ENCODE measurements at regions not wholly inside any gene's neighbourhood (a gene's known extent, or its start where the extent isn't known, plus 50 kb on each side); places are given as distances from the start of the nearest gene placed in this dataset.

DNA sequence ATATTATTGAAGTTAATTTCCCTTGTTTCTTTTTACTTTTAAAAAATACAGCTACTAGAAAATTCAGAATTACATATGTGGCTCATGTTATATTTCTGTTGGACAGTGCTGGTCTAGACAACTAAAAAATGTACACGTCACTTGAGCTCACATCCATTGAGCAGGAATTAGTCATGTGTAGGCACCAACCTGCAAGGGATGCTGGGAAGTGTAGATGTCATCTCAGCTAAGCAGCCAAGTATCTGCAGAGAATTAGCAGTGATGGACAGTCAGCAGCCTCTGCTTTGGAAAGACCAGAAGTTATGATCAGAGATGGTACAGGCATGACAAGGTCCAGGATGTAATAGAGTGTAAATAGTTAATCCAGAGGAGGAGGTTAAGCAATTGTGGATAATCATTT lies 87.1 kb upstream of the HS3ST2 start:
- no peak for DNase-seq (ENCODE audit: low spot score in 2 of 2)
- Histone ChIP-seq H3K27ac (no peak overlapping the region), H3K4me3 (no peak overlapping the region), H3K4me1 (peaks cover 0 to 8% of the 10 kb centered on the region in 2 donors), H3K36me3 (no peaks in the 10 kb centered on the region), H3K9me3 (no peaks in the 10 kb centered on the region), H3K27me3 (no peaks in the 10 kb centered on the region)
- intact Hi-C loops (cut with DNase I) = no loop called here
- TF ChIP-seq, protein P1, sequence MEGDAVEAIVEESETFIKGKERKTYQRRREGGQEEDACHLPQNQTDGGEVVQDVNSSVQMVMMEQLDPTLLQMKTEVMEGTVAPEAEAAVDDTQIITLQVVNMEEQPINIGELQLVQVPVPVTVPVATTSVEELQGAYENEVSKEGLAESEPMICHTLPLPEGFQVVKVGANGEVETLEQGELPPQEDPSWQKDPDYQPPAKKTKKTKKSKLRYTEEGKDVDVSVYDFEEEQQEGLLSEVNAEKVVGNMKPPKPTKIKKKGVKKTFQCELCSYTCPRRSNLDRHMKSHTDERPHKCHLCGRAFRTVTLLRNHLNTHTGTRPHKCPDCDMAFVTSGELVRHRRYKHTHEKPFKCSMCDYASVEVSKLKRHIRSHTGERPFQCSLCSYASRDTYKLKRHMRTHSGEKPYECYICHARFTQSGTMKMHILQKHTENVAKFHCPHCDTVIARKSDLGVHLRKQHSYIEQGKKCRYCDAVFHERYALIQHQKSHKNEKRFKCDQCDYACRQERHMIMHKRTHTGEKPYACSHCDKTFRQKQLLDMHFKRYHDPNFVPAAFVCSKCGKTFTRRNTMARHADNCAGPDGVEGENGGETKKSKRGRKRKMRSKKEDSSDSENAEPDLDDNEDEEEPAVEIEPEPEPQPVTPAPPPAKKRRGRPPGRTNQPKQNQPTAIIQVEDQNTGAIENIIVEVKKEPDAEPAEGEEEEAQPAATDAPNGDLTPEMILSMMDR (IDR thresholded peaks at IDR 0.05) = no peak

DNA sequence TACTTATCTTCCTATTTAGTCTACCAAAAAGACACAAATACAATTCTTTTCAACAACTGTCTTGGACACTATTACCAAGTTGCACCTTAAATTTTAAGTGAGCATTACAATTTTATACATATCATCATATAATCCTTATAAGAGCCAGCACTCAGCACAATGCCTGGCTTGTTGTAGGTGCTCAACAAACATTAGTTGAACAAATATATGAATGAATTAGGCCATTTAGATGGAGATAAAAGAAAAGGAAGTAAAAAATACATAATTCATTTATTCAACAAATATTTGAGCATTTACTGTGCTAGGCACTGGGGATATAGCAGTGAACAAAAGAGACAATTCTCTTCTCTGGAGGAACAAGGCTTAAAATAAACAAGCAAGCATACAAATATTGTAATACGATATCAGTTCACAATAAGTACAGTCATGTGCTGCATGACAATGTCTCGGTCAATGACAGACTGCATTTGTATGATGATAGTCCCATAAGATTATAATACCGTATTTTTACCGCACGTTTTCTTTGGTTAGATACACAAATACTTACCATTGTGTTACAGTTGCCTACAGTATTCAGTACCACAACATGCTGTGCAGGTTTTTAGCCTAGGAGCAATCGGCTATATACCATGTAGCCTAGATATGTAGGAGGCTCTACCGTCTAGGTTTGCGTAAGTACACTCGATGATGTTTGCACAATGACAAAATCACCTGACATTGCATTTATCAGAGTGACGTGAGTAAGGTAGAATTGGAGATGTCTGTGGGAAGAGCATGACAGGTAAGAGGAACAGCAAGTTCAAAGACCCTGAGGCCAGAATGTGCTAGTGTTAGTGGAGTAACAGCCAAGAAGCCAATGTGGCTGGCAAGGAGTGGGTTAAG lies 86.4 kb upstream of the HS3ST2 start:
- H3K4me3 ChIP-seq = no peak overlapping the region
- H3K27ac ChIP-seq = no peak overlapping the region
- H3K9me3 ChIP-seq = no peaks in the 10 kb centered on the region
- no peak for DNase-seq (ENCODE audit: low spot score in 2 of 2)
- peaks cover 0 to 11% of the 10 kb centered on the region in 2 donors for H3K4me1 ChIP-seq
- H3K36me3 ChIP-seq = no peaks in the 10 kb centered on the region
- intact Hi-C loops (cut with DNase I) = no loop called here
- no peaks in the 10 kb centered on the region for H3K27me3 ChIP-seq
- TF ChIP-seq, protein P1 (IDR thresholded peaks at IDR 0.05) = no peak

DNA sequence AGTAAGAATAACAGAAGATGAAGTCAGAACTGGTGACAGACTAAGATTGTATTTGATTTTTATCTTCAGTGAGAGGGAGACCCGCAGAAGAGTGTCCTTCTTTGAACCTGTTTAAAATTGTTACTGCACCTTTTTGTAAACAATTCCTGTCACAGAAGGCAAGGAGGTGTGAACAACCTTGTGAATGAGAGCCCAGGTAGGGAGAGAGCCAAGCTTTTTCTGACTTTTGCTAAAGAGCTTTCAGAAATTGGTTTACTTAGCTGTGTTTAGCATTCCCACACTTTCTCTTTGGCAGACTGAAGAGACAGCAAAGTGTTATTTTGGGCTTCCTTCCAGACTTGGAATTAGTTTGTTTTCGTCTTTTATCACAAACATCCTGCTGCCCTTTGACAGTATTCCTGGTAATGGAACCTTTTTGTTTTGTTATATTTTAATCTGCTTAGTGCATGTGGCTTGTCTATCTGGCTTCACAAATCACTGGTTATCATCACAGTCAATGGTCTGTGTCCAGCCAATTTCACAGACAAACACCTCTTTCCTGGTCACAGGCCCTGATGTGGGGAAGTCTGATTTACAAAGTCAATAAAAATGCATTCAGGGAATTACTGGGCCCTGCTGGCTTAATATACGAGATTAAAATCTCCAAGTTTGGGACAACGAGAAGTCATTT lies 85.7 kb upstream of the HS3ST2 start:
- TF ChIP-seq, protein P1 (IDR thresholded peaks at IDR 0.05) = no peak
- Histone ChIP-seq H3K27ac (peak overlapping the region in 1 of 2 donors; percentile 7), H3K9me3 (no peaks in the 10 kb centered on the region), H3K27me3 (no peaks in the 10 kb centered on the region), H3K4me3 (no peak overlapping the region), H3K4me1 (peaks cover 0 to 13% of the 10 kb centered on the region in 2 donors), H3K36me3 (no peaks in the 10 kb centered on the region)
- intact Hi-C loops (cut with DNase I) = no loop called here
- DNase-seq (ENCODE audit: low spot score in 2 of 2) = no peak

DNA sequence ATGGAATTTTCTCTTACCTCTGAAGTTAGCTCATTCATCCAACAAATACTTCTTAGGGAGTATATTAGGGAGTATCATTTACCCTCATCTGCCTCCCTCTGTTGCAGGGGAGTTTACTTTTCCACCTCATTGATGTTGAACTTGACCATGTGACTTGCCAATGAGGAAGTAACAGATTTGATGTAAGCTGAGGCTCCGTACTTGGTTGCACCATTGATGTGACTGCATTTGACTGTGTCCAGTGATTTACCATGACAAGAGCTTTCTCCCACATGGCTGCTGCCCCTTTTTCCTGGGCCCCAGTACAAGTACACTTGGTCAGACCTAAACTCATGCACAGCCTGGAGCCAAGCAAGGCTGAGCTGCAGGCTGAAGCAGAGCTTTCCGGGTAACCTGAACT lies 81.6 kb upstream of the HS3ST2 start:
- no peak overlapping the region for H3K27ac ChIP-seq
- TF ChIP-seq, protein P1 (IDR thresholded peaks at IDR 0.05) = no peak
- no peaks in the 10 kb centered on the region for H3K9me3 ChIP-seq
- intact Hi-C loops (cut with DNase I) = no loop called here
- DNase-seq (ENCODE audit: low spot score in 2 of 2) = no peak
- H3K4me3 ChIP-seq = no peak overlapping the region
- peaks cover 0 to 13% of the 10 kb centered on the region in 2 donors for H3K4me1 ChIP-seq
- H3K27me3 ChIP-seq = no peaks in the 10 kb centered on the region
- H3K36me3 ChIP-seq = no peaks in the 10 kb centered on the region

DNA sequence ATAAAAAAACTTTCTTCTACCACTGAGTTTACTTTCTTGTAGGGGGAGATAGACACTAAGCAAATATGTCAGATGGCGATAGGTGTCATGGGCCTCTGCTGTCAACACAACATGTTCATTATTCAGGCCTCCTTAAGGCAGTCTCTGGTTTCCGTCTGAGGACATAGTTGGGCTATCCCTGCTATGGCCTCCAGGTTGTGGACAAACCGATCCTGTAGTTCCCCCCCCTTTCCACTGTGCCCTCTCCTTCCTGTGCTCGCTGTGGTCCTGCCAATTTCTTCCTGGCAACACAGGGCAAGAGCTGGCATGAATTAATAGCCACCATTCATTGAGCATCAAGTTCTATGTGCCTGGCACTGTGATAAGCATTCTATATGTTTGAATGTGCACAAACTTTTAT lies 81.0 kb upstream of the HS3ST2 start:
- TF ChIP-seq, protein P1 (IDR thresholded peaks at IDR 0.05) = no peak

More for the DNA sequence above, 81.0 kb upstream of the HS3ST2 start:
- no peaks in the 10 kb centered on the region for H3K9me3 ChIP-seq
- no peaks in the 10 kb centered on the region for H3K36me3 ChIP-seq
- H3K27ac ChIP-seq = no peak overlapping the region
- DNase-seq (ENCODE audit: low spot score in 2 of 2) = no peak
- intact Hi-C loops (cut with DNase I) = no loop called here
- H3K4me1 ChIP-seq = peaks cover 0 to 13% of the 10 kb centered on the region in 2 donors
- no peaks in the 10 kb centered on the region for H3K27me3 ChIP-seq
- no peak overlapping the region for H3K4me3 ChIP-seq
